Heart left ventricle (tissue), 13 donors: ENCODE measurements at regions not wholly inside any gene's neighbourhood (a gene's known extent, or its start where the extent isn't known, plus 50 kb on each side); places are given as distances from the start of the nearest gene placed in this dataset.

Experiments used
- CTCF ChIP-seq, 12 donors: fragments of 200-600 bp; sonication (generic) in 4 of 12; IDR thresholded peaks; one replicate each; pipeline versions ENCODE4 v1.5.0 to v1.8.0; 2018 to 2022; ENCODE audit warnings: antibody characterized with exemption in 12 of 12, mild to moderate bottlenecking in 5 of 12
- POLR2A ChIP-seq, 2 donors: fragments of 450-650 bp; IDR thresholded peaks; one replicate each; pipeline ENCODE4 v1.6.1; 2017; ENCODE audit warnings: antibody characterized with exemption in 2 of 2, mild to moderate bottlenecking in 2 of 2, moderate library complexity in 2 of 2
- donor health status: ischemic (EF 13 %, LVEDD 7.1; RV severe dilation, severe dysfunction).
- donor health status: DM: no; HTN: yes; CAD: no.
- donor health status: DM: no; HTN: no; CAD: no.
- donor health status: ischemic (EF 25% LVEDD 6.9; RV normal size, moderate dysfunction).
- donor health status: ischemic (EF 25% LVEDD 5.7; RV mildly dilated, moderate dysfunction).
- donor health status: ischemic (EF 35%, LVEDD 5.7; RV mildly dilated, moderate dysfunction).
- donor health status: nonischemic (EF 11% LVEDD 7.7; RV severe dilation, severe dysfunction).
- donor health status: DM: yes; HTN: yes; CAD: no.
- donor health status: PGD.
- donor health status: ischemic (EF 29% LVEDD 5.4; RV normal size, mild dysfunction).
- donor health status: nonischemic (EF 23%, LVEDD 6.1; RV moderate dilation, normal function).

GRCh38 chr12:93195511-93195910 lies 182.2 kb upstream of the NUDT4 start:
- no peak for TF ChIP-seq POLR2A (IDR thresholded peaks at IDR 0.05)
- no peak for TF ChIP-seq CTCF (IDR thresholded peaks at IDR 0.05)
